NT2/D1 (cell line): ENCODE measurements at regions not wholly inside any gene's neighbourhood (a gene's known extent, or its start where the extent isn't known, plus 50 kb on each side); places are given as distances from the start of the nearest gene placed in this dataset.
A peak's percentile ranks its signal among the peaks of the same experiment; 100 is the strongest.

ENCODE experiments used
- DNase-seq: peaks from one replicate; pipeline ENCODE4 v3.0.0-alpha.2; 2011; ENCODE audit warnings: low read depth, low spot score
- H3K27me3 ChIP-seq: 2 replicates; pipeline ENCODE4 v1.6.0; 2011; ENCODE audit warnings: mild to moderate bottlenecking; ENCODE audit not compliant: insufficient read length, insufficient read depth
- H3K36me3 ChIP-seq: 2 replicates; pipeline ENCODE4 v1.6.1; 2011; ENCODE audit warnings: mild to moderate bottlenecking, low read length, mixed read lengths; ENCODE audit not compliant: insufficient read depth, insufficient read length
- H3K4me1 ChIP-seq: 2 replicates; pipeline ENCODE4 v1.5.1; 2011; ENCODE audit not compliant: insufficient read depth, insufficient read length
- H3K4me3 ChIP-seq: 2 replicates; pipeline ENCODE4 v1.5.1; 2011; ENCODE audit warnings: low read depth; ENCODE audit not compliant: insufficient read length
- H3K9ac ChIP-seq: 2 replicates; pipeline ENCODE4 v1.6.0; 2011; ENCODE audit warnings: low read depth; ENCODE audit not compliant: insufficient read length
- H3K9me3 ChIP-seq: 2 replicates; pipeline ENCODE4 v1.5.1; 2011; ENCODE audit warnings: mild to moderate bottlenecking, low read length; ENCODE audit not compliant: insufficient read depth
- SUZ12 ChIP-seq: IDR thresholded peaks from 2 replicates; pipeline ENCODE4 v1.6.1; 2011; ENCODE audit not compliant: insufficient read length, insufficient read depth; ENCODE audit errors: extremely low read depth
- YY1 ChIP-seq: IDR thresholded peaks from 2 replicates; pipeline ENCODE4 v1.6.1; 2011; ENCODE audit not compliant: insufficient read length, insufficient read depth
- ZNF274 ChIP-seq: IDR thresholded peaks from 2 replicates; pipeline ENCODE4 v1.6.1; 2011; ENCODE audit warnings: mild to moderate bottlenecking, low read depth, low read length

GRCh38 chr5:25500635-25501034, 855.9 kb upstream of the CDH10 start:
- TF ChIP-seq YY1, result no peak
- TF ChIP-seq ZNF274, result no peak
- no peak for TF ChIP-seq SUZ12
- H3K36me3 ChIP-seq, result no peaks in the 10 kb centered on the region
- no peaks in the 10 kb centered on the region for H3K4me1 ChIP-seq
- 0 out of 2 replicates have a peak, but pooled peaks cover 4% of the 10 kb centered on the region for H3K9me3 ChIP-seq
- H3K9ac ChIP-seq, result no peak overlapping the region
- peak; percentile 20 for DNase-seq
- H3K27me3 ChIP-seq, result no peaks in the 10 kb centered on the region
- no peak overlapping the region for H3K4me3 ChIP-seq

GRCh38 chr5:25489834-25490538, 845.2 kb upstream of the CDH10 start:
- Histone ChIP-seq H3K36me3 (no peaks in the 10 kb centered on the region), H3K27me3 (no peaks in the 10 kb centered on the region), H3K4me3 (no peak overlapping the region), H3K4me1 (no peaks in the 10 kb centered on the region), H3K9me3 (no peaks in the 10 kb centered on the region), H3K9ac (no peak overlapping the region)
- DNase-seq, result no peak
- TF ChIP-seq YY1, result no peak
- no peak for TF ChIP-seq SUZ12
- no peak for TF ChIP-seq ZNF274

- DNase-seq, result no peak
- Histone ChIP-seq H3K9me3 (no peaks in the 10 kb centered on the region), H3K9ac (no peak overlapping the region), H3K36me3 (no peaks in the 10 kb centered on the region), H3K4me1 (no peaks in the 10 kb centered on the region), H3K27me3 (no peaks in the 10 kb centered on the region), H3K4me3 (no peak overlapping the region)
- TF ChIP-seq SUZ12, result no peak
- TF ChIP-seq ZNF274, result no peak
- TF ChIP-seq YY1, result no peak
These were observed 843.3 kb upstream of the CDH10 start for GRCh38 chr5:25488119-25488518.

- H3K4me1 ChIP-seq, result no peaks in the 10 kb centered on the region
- no peaks in the 10 kb centered on the region for H3K36me3 ChIP-seq
- H3K4me3 ChIP-seq, result no peak overlapping the region
- no peak for DNase-seq
- H3K27me3 ChIP-seq, result no peaks in the 10 kb centered on the region
- TF ChIP-seq YY1 (no peak), ZNF274 (no peak), SUZ12 (no peak)
- H3K9me3 ChIP-seq, result no peaks in the 10 kb centered on the region
- H3K9ac ChIP-seq, result no peak overlapping the region
These were observed 839.6 kb upstream of the CDH10 start for GRCh38 chr5:25484391-25484790.

GRCh38 chr5:25481463-25481862, 836.7 kb upstream of the CDH10 start:
- Histone ChIP-seq H3K27me3 (no peaks in the 10 kb centered on the region), H3K9me3 (no peaks in the 10 kb centered on the region), H3K9ac (no peak overlapping the region), H3K4me3 (no peak overlapping the region), H3K4me1 (no peaks in the 10 kb centered on the region), H3K36me3 (no peaks in the 10 kb centered on the region)
- TF ChIP-seq ZNF274, result no peak
- no peak for TF ChIP-seq SUZ12
- TF ChIP-seq YY1, result no peak
- DNase-seq, result no peak

- DNase-seq, result no peak
- Histone ChIP-seq H3K4me1 (no peaks in the 10 kb centered on the region), H3K27me3 (no peaks in the 10 kb centered on the region), H3K36me3 (no peaks in the 10 kb centered on the region), H3K4me3 (no peak overlapping the region), H3K9me3 (peaks cover 15% of the 10 kb centered on the region; the same call in 1 of the 2 replicates), H3K9ac (no peak overlapping the region)
- TF ChIP-seq YY1 (no peak), ZNF274 (no peak), SUZ12 (no peak)
These were observed 814.3 kb upstream of the CDH10 start for GRCh38 chr5:25459082-25459481.

- no peak for TF ChIP-seq ZNF274
- TF ChIP-seq SUZ12, result no peak
- TF ChIP-seq YY1, result no peak
- Histone ChIP-seq H3K9ac (no peak overlapping the region), H3K4me1 (no peaks in the 10 kb centered on the region), H3K9me3 (peaks cover 15% of the 10 kb centered on the region; the same call in 1 of the 2 replicates), H3K4me3 (no peak overlapping the region), H3K27me3 (no peaks in the 10 kb centered on the region), H3K36me3 (no peaks in the 10 kb centered on the region)
- no peak for DNase-seq
These were observed 813.9 kb upstream of the CDH10 start for GRCh38 chr5:25458628-25459027.
